ENCODE measurements at regions not wholly inside any gene's neighbourhood (a gene's known extent, or its start where the extent isn't known, plus 50 kb on each side); places are given as distances from the start of the nearest gene placed in this dataset.
"Not testable (repeated sequence)": the region's sequence is repeated elsewhere in the genome, so short reads cannot be mapped to it uniquely, and the experiment has no call there.

- not testable (repeated sequence) for TF ChIP-seq CTCF (IDR thresholded peaks at IDR 0.05; ENCODE audit: insufficient read depth, low read length); POLR2AphosphoS5 (IDR thresholded peaks at IDR 0.05; ENCODE audit: low read depth)
Observed at GRCh38 chr20:12555849-12556248, 452.9 kb upstream of the SPTLC3 start.

All from HL-60 (cell line).